SK-N-SH (cell line): ENCODE measurements at regions not wholly inside any gene's neighbourhood (a gene's known extent, or its start where the extent isn't known, plus 50 kb on each side); places are given as distances from the start of the nearest gene placed in this dataset.

Experiments
- CTCF ChIP-seq: fragments of 200-600 bp; sonication (generic); IDR thresholded peaks from 2 replicates; pipeline ENCODE4 v1.6.1; 2017; ENCODE audit warnings: antibody characterized with exemption, mild to moderate bottlenecking, moderate library complexity
- FOXM1 ChIP-seq: IDR thresholded peaks from 2 replicates; pipeline ENCODE4 v1.4.0; 2012; ENCODE audit warnings: low read depth, mild to moderate bottlenecking
- JUND ChIP-seq: IDR thresholded peaks from 2 replicates; pipeline ENCODE4 v1.4.0; 2012
- MXI1 ChIP-seq: IDR thresholded peaks from 2 replicates; pipeline ENCODE4 v1.6.1; 2012; ENCODE audit warnings: mild to moderate bottlenecking, low read depth, low read length, improper control_type of control experiment
- NFIC ChIP-seq: IDR thresholded peaks from 2 replicates; pipeline ENCODE4 v1.4.0; 2012; ENCODE audit warnings: borderline replicate concordance
- NRF1 ChIP-seq: IDR thresholded peaks from 2 replicates; pipeline ENCODE4 v1.6.1; 2012; ENCODE audit warnings: low read depth, mild to moderate bottlenecking, low read length
- RAD21 ChIP-seq: IDR thresholded peaks from 2 replicates; pipeline ENCODE4 v1.6.1; 2012; ENCODE audit warnings: mild to moderate bottlenecking, low read length
- SIN3A ChIP-seq: IDR thresholded peaks from 2 replicates; pipeline ENCODE4 v1.6.1; 2012; ENCODE audit warnings: low read depth, mild to moderate bottlenecking, low read length, moderate library complexity, borderline replicate concordance
- TEAD4 ChIP-seq: IDR thresholded peaks from 2 replicates; pipeline ENCODE4 v1.4.0; 2012; ENCODE audit warnings: mild to moderate bottlenecking, borderline replicate concordance; ENCODE audit not compliant: insufficient read depth
- TF ChIP-seq, protein P1 (sequence below): IDR thresholded peaks from 2 replicates; pipeline ENCODE4 v1.4.0; 2012; ENCODE audit warnings: low read depth, borderline replicate concordance

GRCh38 chr20:56724241-56724757, 95.2 kb downstream of the TFAP2C start:
- TF ChIP-seq CTCF (no peak), NRF1 (no peak), MXI1 (no peak), RAD21 (no peak), NFIC (no peak), TEAD4 (no peak), FOXM1 (no peak), SIN3A (no peak), JUND (no peak)
- TF ChIP-seq, protein P1, sequence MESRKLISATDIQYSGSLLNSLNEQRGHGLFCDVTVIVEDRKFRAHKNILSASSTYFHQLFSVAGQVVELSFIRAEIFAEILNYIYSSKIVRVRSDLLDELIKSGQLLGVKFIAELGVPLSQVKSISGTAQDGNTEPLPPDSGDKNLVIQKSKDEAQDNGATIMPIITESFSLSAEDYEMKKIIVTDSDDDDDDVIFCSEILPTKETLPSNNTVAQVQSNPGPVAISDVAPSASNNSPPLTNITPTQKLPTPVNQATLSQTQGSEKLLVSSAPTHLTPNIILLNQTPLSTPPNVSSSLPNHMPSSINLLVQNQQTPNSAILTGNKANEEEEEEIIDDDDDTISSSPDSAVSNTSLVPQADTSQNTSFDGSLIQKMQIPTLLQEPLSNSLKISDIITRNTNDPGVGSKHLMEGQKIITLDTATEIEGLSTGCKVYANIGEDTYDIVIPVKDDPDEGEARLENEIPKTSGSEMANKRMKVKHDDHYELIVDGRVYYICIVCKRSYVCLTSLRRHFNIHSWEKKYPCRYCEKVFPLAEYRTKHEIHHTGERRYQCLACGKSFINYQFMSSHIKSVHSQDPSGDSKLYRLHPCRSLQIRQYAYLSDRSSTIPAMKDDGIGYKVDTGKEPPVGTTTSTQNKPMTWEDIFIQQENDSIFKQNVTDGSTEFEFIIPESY, result no peak
